Astrocyte of the spinal cord (primary cell): ENCODE measurements at regions not wholly inside any gene's neighbourhood (a gene's known extent, or its start where the extent isn't known, plus 50 kb on each side); places are given as distances from the start of the nearest gene placed in this dataset.
A peak's percentile ranks its signal among the peaks of the same experiment; 100 is the strongest.

Experiments used
- DNase-seq: peaks from one replicate; pipeline ENCODE4 v3.0.0; 2011; ENCODE audit warnings: low read depth, low spot score
- H3K4me3 ChIP-seq: 2 replicates; pipeline ENCODE4 v1.5.1; 2011; ENCODE audit warnings: low read depth, mild to moderate bottlenecking, low read length, moderate library complexity
- in situ Hi-C: cut with HindIII; loops from 2 replicates; pipeline ENCODE4 v1.10.0; 2017; ENCODE audit warnings: low sequenced_read_pairs
- TF ChIP-seq, protein P1 (sequence below): IDR thresholded peaks from 2 replicates; pipeline ENCODE4 v1.5.1; 2012; ENCODE audit warnings: low read depth, mild to moderate bottlenecking, low read length, inconsistent platforms

DNA sequence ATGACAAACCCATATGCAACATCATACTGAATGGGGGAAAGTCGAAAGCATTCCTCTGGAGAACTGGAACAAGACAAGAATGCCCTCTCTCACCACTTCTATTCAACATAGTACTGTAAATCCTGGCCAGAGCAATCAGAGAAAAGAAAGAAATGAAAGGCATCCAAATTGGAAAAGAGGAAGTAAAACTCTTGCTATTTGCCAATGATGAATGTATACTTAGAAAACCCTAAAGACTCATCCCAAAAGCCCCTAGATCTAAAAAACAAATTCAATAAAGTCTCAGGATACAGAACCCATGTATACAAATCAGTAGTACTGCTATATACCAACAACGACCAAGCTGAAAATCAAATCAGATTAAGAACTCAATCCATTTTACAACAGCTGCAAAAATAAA lies 66.9 kb downstream of the SPATA31C2 start:
- in situ Hi-C loops, result no loop called here
- H3K4me3 ChIP-seq, result no peak overlapping the region
- TF ChIP-seq, protein P1, sequence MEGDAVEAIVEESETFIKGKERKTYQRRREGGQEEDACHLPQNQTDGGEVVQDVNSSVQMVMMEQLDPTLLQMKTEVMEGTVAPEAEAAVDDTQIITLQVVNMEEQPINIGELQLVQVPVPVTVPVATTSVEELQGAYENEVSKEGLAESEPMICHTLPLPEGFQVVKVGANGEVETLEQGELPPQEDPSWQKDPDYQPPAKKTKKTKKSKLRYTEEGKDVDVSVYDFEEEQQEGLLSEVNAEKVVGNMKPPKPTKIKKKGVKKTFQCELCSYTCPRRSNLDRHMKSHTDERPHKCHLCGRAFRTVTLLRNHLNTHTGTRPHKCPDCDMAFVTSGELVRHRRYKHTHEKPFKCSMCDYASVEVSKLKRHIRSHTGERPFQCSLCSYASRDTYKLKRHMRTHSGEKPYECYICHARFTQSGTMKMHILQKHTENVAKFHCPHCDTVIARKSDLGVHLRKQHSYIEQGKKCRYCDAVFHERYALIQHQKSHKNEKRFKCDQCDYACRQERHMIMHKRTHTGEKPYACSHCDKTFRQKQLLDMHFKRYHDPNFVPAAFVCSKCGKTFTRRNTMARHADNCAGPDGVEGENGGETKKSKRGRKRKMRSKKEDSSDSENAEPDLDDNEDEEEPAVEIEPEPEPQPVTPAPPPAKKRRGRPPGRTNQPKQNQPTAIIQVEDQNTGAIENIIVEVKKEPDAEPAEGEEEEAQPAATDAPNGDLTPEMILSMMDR, result no peak
- DNase-seq, result no peak

DNA sequence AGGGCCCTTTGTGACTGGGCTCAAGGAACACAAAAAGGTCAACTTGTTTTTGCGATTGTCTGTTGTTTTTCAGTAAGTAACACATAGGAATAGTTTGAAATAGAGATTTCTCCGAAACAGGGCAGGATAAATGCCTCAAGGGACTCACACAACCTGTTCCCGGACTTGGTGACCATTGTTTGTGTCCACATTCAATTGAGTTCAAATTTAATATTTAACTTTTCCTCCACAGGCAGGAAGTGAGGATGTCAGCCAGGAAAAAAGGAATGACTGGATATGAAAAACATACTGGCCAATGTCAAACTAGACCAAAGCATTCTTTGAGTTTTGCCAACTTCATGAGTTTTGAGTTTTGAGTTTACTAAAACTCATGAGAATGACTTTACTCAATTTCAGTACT lies 72.7 kb downstream of the SPATA31C2 start:
- TF ChIP-seq, protein P1, result no peak
- in situ Hi-C loops, result no loop called here
- no peak for DNase-seq
- H3K4me3 ChIP-seq, result no peak overlapping the region

DNA sequence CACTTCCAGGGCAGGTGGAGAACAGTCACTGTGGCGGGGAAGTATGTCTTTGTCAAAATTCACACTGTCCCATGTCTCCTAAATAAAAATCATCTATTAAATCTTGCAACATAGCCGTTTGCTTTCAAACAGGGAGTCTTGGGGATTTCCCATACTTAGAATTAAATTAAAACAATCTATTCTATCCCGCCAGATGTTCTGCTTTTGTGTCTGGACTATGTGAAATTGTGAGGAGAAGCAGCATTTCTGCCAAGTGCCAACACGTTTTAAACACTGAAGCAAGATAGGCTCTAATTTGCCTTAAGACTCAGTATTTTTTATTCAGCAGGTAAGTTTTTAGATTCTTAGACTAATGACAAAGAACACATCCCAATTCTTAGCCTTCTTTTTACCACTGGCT lies 73.7 kb downstream of the SPATA31C2 start:
- in situ Hi-C loops, result no loop called here
- DNase-seq, result no peak
- H3K4me3 ChIP-seq, result no peak overlapping the region
- TF ChIP-seq, protein P1, result no peak

DNA sequence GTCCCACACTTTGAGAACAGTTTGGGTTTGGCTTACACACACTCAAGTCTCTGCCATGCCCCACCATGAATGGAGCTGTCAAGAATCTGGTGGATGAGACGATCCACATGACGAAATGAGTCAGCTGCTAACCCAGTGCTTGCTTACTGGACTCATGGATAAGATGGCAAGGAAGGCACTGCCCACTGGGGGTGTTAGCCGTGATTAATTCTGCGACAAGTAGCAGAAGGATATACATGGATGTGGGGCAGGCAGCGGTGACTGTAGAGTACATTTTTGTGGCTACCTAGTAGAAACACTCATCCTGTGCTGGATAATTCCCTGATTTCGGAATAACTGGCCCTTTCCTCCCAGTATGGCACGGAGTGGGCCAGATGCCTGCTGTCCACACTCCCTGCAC lies 77.5 kb downstream of the SPATA31C2 start:
- TF ChIP-seq, protein P1, result no peak
- DNase-seq, result no peak
- in situ Hi-C loops, result no loop called here
- no peak overlapping the region for H3K4me3 ChIP-seq

DNA sequence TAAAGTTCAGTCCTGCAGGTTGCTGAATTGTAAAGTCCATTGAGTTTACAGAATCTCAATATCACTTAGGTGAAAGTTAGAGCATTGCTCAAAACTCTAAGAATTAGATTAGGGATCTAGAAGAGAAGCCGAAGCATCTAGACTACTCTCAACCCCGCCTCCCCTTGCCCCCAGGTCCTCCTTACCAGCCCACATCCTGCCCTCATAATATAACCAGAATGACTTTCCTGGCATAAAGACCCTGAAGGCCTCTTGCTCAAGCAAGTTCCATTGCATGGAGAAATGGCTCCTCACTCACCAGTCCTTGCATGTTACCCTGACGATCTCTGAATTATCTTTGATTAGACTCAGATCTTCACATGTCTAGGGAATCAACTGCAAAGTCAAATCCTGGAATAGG lies 78.8 kb downstream of the SPATA31C2 start:
- TF ChIP-seq, protein P1, result no peak

DNA sequence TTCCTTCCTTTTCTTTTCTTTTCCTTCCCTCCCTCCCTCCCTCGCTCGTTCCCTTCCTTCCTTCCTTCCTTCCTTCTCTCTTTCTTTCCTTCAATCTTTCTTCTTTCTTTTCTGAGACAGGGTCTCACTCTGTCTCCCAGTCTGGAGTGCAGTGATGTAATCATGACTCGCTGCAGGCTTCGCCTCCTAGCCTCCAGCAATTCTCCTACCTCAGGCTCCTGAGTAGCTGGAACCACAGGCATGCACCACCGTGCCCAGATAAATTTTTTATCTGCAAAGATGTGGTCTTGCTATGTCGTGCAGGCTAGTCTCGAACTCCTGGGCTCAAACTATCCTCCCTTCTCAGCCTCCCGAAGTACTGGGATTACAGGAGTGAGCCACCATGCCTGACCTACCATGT lies 81.4 kb downstream of the SPATA31C2 start:
- TF ChIP-seq, protein P1, result no peak
- H3K4me3 ChIP-seq, result no peak overlapping the region
- in situ Hi-C loops, result no loop called here
- peak; percentile 55 for DNase-seq

More for the DNA sequence above, 78.8 kb downstream of the SPATA31C2 start:
- in situ Hi-C loops, result no loop called here
- DNase-seq, result no peak
- H3K4me3 ChIP-seq, result no peak overlapping the region

DNA sequence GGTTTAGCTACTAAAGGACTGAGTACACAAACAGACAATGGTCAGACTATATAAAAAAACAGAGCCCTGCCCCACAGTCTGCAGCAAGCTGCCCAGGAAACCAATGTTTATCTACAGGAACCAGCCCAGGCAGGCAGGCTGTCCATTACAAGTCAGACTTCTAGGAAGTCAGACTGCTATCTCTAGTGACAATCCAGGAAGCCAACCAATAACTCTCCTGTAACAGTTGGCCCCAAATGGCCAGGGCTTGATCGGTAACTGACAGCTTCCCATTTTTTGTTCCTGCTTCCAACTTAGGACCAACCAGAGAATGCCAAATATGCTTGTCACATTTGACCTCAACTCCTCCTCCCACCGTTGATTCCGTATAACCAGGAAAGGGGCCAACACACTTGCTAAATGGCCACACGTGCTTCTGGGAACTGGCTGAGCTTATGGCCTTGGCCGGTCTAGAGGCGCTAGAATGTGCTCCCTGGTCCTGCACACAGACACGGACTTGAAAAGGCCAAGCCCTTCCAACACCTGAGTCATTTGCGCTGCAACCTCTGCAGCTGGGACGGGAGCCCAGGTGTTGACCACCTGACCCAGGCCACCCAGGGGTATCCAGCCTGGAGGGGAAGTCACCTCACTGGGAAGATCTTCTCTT lies 79.6 kb upstream of the CDK20 start:
- no peak for DNase-seq
- TF ChIP-seq, protein P1, result no peak
- no peak overlapping the region for H3K4me3 ChIP-seq
- in situ Hi-C loops, result no loop called here
